Fibroblast of lung (primary cell): ENCODE measurements at regions not wholly inside any gene's neighbourhood (a gene's known extent, or its start where the extent isn't known, plus 50 kb on each side); places are given as distances from the start of the nearest gene placed in this dataset.

Experiments
- DNase-seq, 2 donors: peaks; one replicate each; pipeline versions ENCODE4 v3.0.0 to v3.0.0-alpha.2; 2010; ENCODE audit warnings: low read depth in 2 of 2
- H2AFZ ChIP-seq: 2 replicates; pipeline ENCODE4 v1.5.1; 2012; ENCODE audit warnings: low read length, control low read depth, inconsistent platforms
- H3K27ac ChIP-seq: 2 replicates; pipeline ENCODE4 v1.5.1; 2011; ENCODE audit warnings: low read length, control low read depth; ENCODE audit not compliant: insufficient read depth
- H3K27me3 ChIP-seq: 2 replicates; pipeline ENCODE4 v1.5.1; 2011; ENCODE audit warnings: mild to moderate bottlenecking, low read length; ENCODE audit not compliant: control insufficient read depth, insufficient read depth
- H3K36me3 ChIP-seq: 2 replicates; pipeline ENCODE4 v1.5.1; 2011; ENCODE audit warnings: low read length; ENCODE audit not compliant: control insufficient read depth, insufficient read depth
- H3K4me1 ChIP-seq: 2 replicates; pipeline ENCODE4 v1.5.1; 2011; ENCODE audit warnings: low read length; ENCODE audit not compliant: control insufficient read depth, insufficient read depth; ENCODE audit errors: extremely low read depth
- H3K4me2 ChIP-seq: 2 replicates; pipeline ENCODE4 v1.5.1; 2011; ENCODE audit warnings: low read length, control low read depth; ENCODE audit not compliant: insufficient read depth; ENCODE audit errors: extremely low read depth
- H3K4me3 ChIP-seq, 4 experiments: fragments of 200-600 bp in 1 of 4; sonication (generic) in 1 of 4; replicated peaks in 1 of 4; 2 replicates each; pipeline ENCODE4 v1.5.1; 2011 to 2016; ENCODE audit warnings: low read length in 4 of 4, low read depth in 3 of 4, mild to moderate bottlenecking in 3 of 4, control low read depth in 2 of 4, inconsistent platforms in 1 of 4, mixed read lengths in 1 of 4; ENCODE audit not compliant: insufficient read depth in 1 of 4; ENCODE audit errors: control extremely low read depth in 1 of 4
- H3K79me2 ChIP-seq: 2 replicates; pipeline ENCODE4 v1.5.1; 2012; ENCODE audit warnings: mild to moderate bottlenecking, low read length, inconsistent platforms; ENCODE audit not compliant: control insufficient read depth, insufficient read depth
- H3K9ac ChIP-seq: 2 replicates; pipeline ENCODE4 v1.5.1; 2011; ENCODE audit warnings: mild to moderate bottlenecking, low read length, control low read depth; ENCODE audit not compliant: insufficient read depth
- H3K9me3 ChIP-seq: 2 replicates; pipeline ENCODE4 v1.5.1; 2012; ENCODE audit warnings: low read depth, low read length; ENCODE audit not compliant: control insufficient read depth, insufficient read depth
- H4K20me1 ChIP-seq: 2 replicates; pipeline ENCODE4 v1.5.1; 2011; ENCODE audit warnings: low read length; ENCODE audit not compliant: control insufficient read depth, insufficient read depth; ENCODE audit errors: extremely low read depth
- CTCF ChIP-seq, 2 donors: IDR thresholded peaks in 1 of 2; conservative IDR thresholded peaks in 1 of 2; 1 replicate in 1 of 2; 2 replicates in 1 of 2; pipeline ENCODE4 v1.5.1; 2011 to 2012; ENCODE audit warnings: low read length in 2 of 2, control low read depth in 1 of 2, inconsistent platforms in 1 of 2, low read depth in 1 of 2, mild to moderate bottlenecking in 1 of 2
- EZH2 ChIP-seq: IDR thresholded peaks from 2 replicates; pipeline ENCODE4 v1.5.1; 2012; ENCODE audit warnings: low read length, control low read depth, mild to moderate bottlenecking; ENCODE audit errors: missing control alignments

GRCh38 chr15:38631119-38632075 lies 66.8 kb upstream of the RASGRP1 start:
- H3K36me3 ChIP-seq = no peaks in the 10 kb centered on the region
- H3K4me3 ChIP-seq = no peak overlapping the region
- H3K27me3 ChIP-seq = peaks cover 8% of the 10 kb centered on the region
- H2AFZ ChIP-seq = no peak overlapping the region
- H4K20me1 ChIP-seq = no peaks in the 10 kb centered on the region
- H3K79me2 ChIP-seq = no peaks in the 10 kb centered on the region
- no peak for TF ChIP-seq EZH2
- no peak for DNase-seq
- no peak overlapping the region for H3K4me2 ChIP-seq
- no peak overlapping the region for H3K9ac ChIP-seq
- H3K27ac ChIP-seq = no peak overlapping the region
- H3K9me3 ChIP-seq = no peaks in the 10 kb centered on the region
- H3K4me1 ChIP-seq = no peaks in the 10 kb centered on the region

- no peak for DNase-seq
- no peaks in the 10 kb centered on the region for H4K20me1 ChIP-seq
- no peaks in the 10 kb centered on the region for H3K36me3 ChIP-seq
- H3K4me2 ChIP-seq = no peak overlapping the region
- no peak overlapping the region for H3K4me3 ChIP-seq
- H3K9me3 ChIP-seq = no peaks in the 10 kb centered on the region
- TF ChIP-seq EZH2 (no peak), CTCF (conservative IDR thresholded peaks at IDR 0.05 in 1 of 2, IDR thresholded peaks at IDR 0.05 in 1 of 2; ENCODE audit: low read depth in 1 of 2, low read length in 2 of 2) (no peak)
- H3K4me1 ChIP-seq = no peaks in the 10 kb centered on the region
- no peak overlapping the region for H3K9ac ChIP-seq
- no peak overlapping the region for H3K27ac ChIP-seq
- H2AFZ ChIP-seq = no peak overlapping the region
- no peaks in the 10 kb centered on the region for H3K79me2 ChIP-seq
- H3K27me3 ChIP-seq = peaks cover 14% of the 10 kb centered on the region
Measured at GRCh38 chr15:38635170-38635569, 70.6 kb upstream of the RASGRP1 start.

- Histone ChIP-seq H2AFZ (no peak overlapping the region), H3K4me2 (no peak overlapping the region), H3K27ac (no peak overlapping the region), H3K4me3 (no peak overlapping the region), H3K79me2 (no peaks in the 10 kb centered on the region), H3K36me3 (no peaks in the 10 kb centered on the region), H4K20me1 (no peaks in the 10 kb centered on the region), H3K9me3 (no peaks in the 10 kb centered on the region), H3K4me1 (no peaks in the 10 kb centered on the region), H3K9ac (no peak overlapping the region), H3K27me3 (peaks cover 16% of the 10 kb centered on the region)
- no peak for TF ChIP-seq EZH2
- TF ChIP-seq CTCF (conservative IDR thresholded peaks at IDR 0.05 in 1 of 2, IDR thresholded peaks at IDR 0.05 in 1 of 2; ENCODE audit: low read depth in 1 of 2, low read length in 2 of 2) = no peak
- no peak for DNase-seq
Measured at GRCh38 chr15:38636597-38636996, 72.0 kb upstream of the RASGRP1 start.
